ENCODE measurements at regions not wholly inside any gene's neighbourhood (a gene's known extent, or its start where the extent isn't known, plus 50 kb on each side); places are given as distances from the start of the nearest gene placed in this dataset.

DNA sequence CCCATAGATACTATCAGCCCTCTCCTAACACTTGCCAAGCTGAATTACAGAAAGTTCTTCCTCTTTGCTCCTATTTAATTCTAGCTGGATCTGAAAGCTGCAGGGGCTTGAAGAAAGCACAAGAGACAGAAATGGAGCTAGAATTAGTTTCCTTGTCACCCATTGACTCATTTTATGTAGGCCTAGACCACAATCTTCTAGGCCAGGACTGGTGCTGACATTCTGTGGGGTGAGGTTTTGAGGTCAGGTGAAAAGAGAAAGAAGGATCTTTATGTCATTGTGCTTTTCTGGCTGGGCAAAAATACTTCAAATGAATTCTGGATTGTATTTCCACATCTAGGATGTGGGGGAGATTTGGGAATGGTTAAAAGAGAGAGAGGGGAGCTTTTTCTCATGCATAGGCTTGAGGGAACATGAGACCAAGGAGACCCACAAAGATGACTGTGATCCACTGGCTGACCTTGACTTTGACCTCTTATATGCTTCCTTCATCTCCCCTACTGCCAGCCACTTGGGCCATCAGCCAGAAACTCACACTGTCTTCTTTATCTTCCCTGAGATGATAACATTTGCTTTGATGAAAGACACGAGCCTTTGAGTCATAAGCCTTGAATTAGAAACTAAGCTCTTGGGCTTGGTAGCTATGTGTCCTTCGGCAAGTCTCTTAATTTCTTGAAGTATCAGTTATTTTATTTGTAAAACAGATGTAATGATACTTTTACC is 274.9 kb upstream of the CADM1 start:
- H3K27ac ChIP-seq (ENCODE audit: low read length), result no peak overlapping the region
- H3K4me2 ChIP-seq (ENCODE audit: low read length), result no peak overlapping the region

DNA sequence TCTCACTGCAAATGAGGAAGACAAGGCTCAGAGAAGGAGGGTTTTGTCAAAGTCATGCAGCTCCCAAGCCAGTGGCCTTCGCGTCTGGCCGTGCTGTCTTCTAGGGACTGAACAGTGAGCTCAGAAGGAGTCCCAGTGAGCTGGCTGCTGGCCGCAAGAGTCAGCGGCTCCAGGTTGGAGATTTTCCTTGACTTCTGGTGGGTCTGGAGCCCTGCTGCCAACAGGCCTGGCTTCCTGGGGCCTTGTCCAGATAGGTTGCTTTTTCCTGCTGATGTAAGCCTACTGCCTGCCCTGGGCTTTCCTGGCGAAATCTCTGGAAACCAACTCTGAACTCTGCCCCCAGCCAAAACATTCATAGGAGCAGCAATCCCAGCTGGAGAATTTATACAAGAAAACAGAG is 272.7 kb upstream of the CADM1 start:
- no peaks in the 10 kb centered on the region for H3K4me1 ChIP-seq (ENCODE audit: low read length)
- no peak overlapping the region for H3K4me2 ChIP-seq (ENCODE audit: low read length)
- no peak for TF ChIP-seq EZH2phosphoT487 (IDR thresholded peaks at IDR 0.05; ENCODE audit: low read depth)
- TF ChIP-seq, protein P1, sequence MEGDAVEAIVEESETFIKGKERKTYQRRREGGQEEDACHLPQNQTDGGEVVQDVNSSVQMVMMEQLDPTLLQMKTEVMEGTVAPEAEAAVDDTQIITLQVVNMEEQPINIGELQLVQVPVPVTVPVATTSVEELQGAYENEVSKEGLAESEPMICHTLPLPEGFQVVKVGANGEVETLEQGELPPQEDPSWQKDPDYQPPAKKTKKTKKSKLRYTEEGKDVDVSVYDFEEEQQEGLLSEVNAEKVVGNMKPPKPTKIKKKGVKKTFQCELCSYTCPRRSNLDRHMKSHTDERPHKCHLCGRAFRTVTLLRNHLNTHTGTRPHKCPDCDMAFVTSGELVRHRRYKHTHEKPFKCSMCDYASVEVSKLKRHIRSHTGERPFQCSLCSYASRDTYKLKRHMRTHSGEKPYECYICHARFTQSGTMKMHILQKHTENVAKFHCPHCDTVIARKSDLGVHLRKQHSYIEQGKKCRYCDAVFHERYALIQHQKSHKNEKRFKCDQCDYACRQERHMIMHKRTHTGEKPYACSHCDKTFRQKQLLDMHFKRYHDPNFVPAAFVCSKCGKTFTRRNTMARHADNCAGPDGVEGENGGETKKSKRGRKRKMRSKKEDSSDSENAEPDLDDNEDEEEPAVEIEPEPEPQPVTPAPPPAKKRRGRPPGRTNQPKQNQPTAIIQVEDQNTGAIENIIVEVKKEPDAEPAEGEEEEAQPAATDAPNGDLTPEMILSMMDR (IDR thresholded peaks at IDR 0.05; ENCODE audit: low read depth, low read length), result no peak
- no peaks in the 10 kb centered on the region for H3K27me3 ChIP-seq (ENCODE audit: low read depth, low read length)
- H3K79me2 ChIP-seq (ENCODE audit: low read length), result no peaks in the 10 kb centered on the region
- H3K9ac ChIP-seq (ENCODE audit: low read length), result no peak overlapping the region
- no peak overlapping the region for H3K27ac ChIP-seq (ENCODE audit: low read length)
- H3K9me3 ChIP-seq (ENCODE audit: insufficient read depth, low read length), result no peaks in the 10 kb centered on the region
- H3K36me3 ChIP-seq (replicated peaks; ENCODE audit: low read depth, low read length), result no peaks in the 10 kb centered on the region
- H3K4me3 ChIP-seq (ENCODE audit: low read length), result no peak overlapping the region
- H2AFZ ChIP-seq (ENCODE audit: low read depth, low read length), result no peak overlapping the region
- no peaks in the 10 kb centered on the region for H4K20me1 ChIP-seq (ENCODE audit: insufficient read depth, low read length)

More for the DNA sequence above, 274.9 kb upstream of the CADM1 start:
- TF ChIP-seq EZH2phosphoT487 (IDR thresholded peaks at IDR 0.05; ENCODE audit: low read depth), result no peak
- TF ChIP-seq, protein P1 (IDR thresholded peaks at IDR 0.05; ENCODE audit: low read depth, low read length), result no peak
- H3K27me3 ChIP-seq (ENCODE audit: low read depth, low read length), result no peaks in the 10 kb centered on the region
- H3K9me3 ChIP-seq (ENCODE audit: insufficient read depth, low read length), result peaks cover 5% of the 10 kb centered on the region; the same call in 1 of the 2 replicates
- H3K4me3 ChIP-seq (ENCODE audit: low read length), result no peak overlapping the region
- H2AFZ ChIP-seq (ENCODE audit: low read depth, low read length), result no peak overlapping the region
- H3K36me3 ChIP-seq (replicated peaks; ENCODE audit: low read depth, low read length), result no peaks in the 10 kb centered on the region
- no peaks in the 10 kb centered on the region for H3K79me2 ChIP-seq (ENCODE audit: low read length)
- no peaks in the 10 kb centered on the region for H4K20me1 ChIP-seq (ENCODE audit: insufficient read depth, low read length)
- H3K4me1 ChIP-seq (ENCODE audit: low read length), result no peaks in the 10 kb centered on the region
- no peak overlapping the region for H3K9ac ChIP-seq (ENCODE audit: low read length)

DNA sequence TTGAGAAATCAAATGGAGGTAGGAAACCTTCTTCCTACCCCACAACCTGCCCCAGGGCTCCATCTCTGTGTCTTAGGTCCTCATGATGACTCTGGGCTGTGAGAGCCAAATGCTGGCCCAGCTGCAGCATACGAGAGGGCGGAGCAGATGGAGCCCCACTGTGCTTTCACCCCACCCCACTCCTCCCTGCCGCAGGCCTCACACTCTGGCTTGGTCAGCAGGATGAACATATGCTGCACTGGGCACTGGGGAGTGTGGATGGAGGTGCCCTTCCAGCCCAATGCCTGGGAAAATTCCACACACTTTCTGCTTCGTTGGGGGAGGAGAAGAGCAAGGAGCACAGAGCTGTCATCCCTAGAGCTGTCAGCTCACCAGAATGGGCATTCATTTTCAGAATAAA is 271.6 kb upstream of the CADM1 start:
- Histone ChIP-seq H3K9me3 (ENCODE audit: insufficient read depth, low read length) (no peaks in the 10 kb centered on the region), H3K36me3 (replicated peaks; ENCODE audit: low read depth, low read length) (no peaks in the 10 kb centered on the region), H3K27me3 (ENCODE audit: low read depth, low read length) (no peaks in the 10 kb centered on the region), H3K79me2 (ENCODE audit: low read length) (no peaks in the 10 kb centered on the region), H4K20me1 (ENCODE audit: insufficient read depth, low read length) (no peaks in the 10 kb centered on the region), H3K4me2 (ENCODE audit: low read length) (no peak overlapping the region), H3K27ac (ENCODE audit: low read length) (no peak overlapping the region), H3K4me1 (ENCODE audit: low read length) (no peaks in the 10 kb centered on the region), H3K9ac (ENCODE audit: low read length) (no peak overlapping the region), H2AFZ (ENCODE audit: low read depth, low read length) (no peak overlapping the region), H3K4me3 (ENCODE audit: low read length) (no peak overlapping the region)
- TF ChIP-seq EZH2phosphoT487 (IDR thresholded peaks at IDR 0.05; ENCODE audit: low read depth), result no peak
- TF ChIP-seq, protein P1 (IDR thresholded peaks at IDR 0.05; ENCODE audit: low read depth, low read length), result no peak

DNA sequence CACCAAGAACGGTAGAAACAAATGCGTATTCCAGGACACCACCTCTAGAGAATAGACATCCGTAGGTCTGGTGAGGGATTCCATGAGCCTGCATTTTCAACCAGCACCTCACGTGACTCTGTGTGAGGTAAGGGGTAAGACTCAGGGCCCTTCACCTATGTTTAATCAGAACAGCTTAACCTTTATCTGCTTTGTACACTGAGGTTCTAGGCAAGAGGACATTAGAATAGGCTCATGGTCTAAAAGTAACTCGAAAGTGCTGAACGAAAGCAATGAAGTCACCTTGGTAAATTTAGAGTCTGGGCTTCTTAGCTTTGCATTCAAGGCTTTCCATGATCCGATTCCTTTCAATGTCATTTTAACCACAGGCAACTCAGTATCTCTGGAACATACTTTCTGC is 270.5 kb upstream of the CADM1 start:
- Histone ChIP-seq H3K79me2 (ENCODE audit: low read length) (no peaks in the 10 kb centered on the region), H3K4me3 (ENCODE audit: low read length) (no peak overlapping the region), H4K20me1 (ENCODE audit: insufficient read depth, low read length) (no peaks in the 10 kb centered on the region), H3K9me3 (ENCODE audit: insufficient read depth, low read length) (no peaks in the 10 kb centered on the region), H3K9ac (ENCODE audit: low read length) (no peak overlapping the region), H2AFZ (ENCODE audit: low read depth, low read length) (no peak overlapping the region), H3K4me2 (ENCODE audit: low read length) (no peak overlapping the region), H3K27ac (ENCODE audit: low read length) (no peak overlapping the region), H3K27me3 (ENCODE audit: low read depth, low read length) (no peaks in the 10 kb centered on the region), H3K36me3 (replicated peaks; ENCODE audit: low read depth, low read length) (no peaks in the 10 kb centered on the region), H3K4me1 (ENCODE audit: low read length) (no peaks in the 10 kb centered on the region)
- TF ChIP-seq EZH2phosphoT487 (IDR thresholded peaks at IDR 0.05; ENCODE audit: low read depth), result no peak
- TF ChIP-seq, protein P1 (IDR thresholded peaks at IDR 0.05; ENCODE audit: low read depth, low read length), result no peak

All from OCI-LY3 (cell line).